Heart left ventricle (tissue), 16 donors: ENCODE measurements at regions not wholly inside any gene's neighbourhood (a gene's known extent, or its start where the extent isn't known, plus 50 kb on each side); places are given as distances from the start of the nearest gene placed in this dataset.

Source experiments
- ATAC-seq, 4 donors: fragments of 200-7000 bp; cut with Tn5 transposase; one replicate each; pipeline ENCODE4 v1.9.1; 2020 to 2022; ENCODE audit warnings: moderate library complexity in 4 of 4, mild to moderate bottlenecking in 3 of 4, moderate number of reproducible peaks in 1 of 4
- DNase-seq, 5 donors: peaks; one replicate each; pipeline ENCODE4 v3.0.0-alpha.2; 2020
- H3K27ac ChIP-seq, 12 donors: fragments of 200-600 bp; sonication (generic) in 4 of 12; one replicate each; pipeline versions ENCODE4 v1.5.0 to v1.8.0; 2016 to 2022; ENCODE audit warnings: mild to moderate bottlenecking in 2 of 12
- H3K27me3 ChIP-seq, 9 donors: fragments of 200-600 bp; sonication (generic) in 2 of 9; one replicate each; pipeline versions ENCODE4 v1.5.1 to v1.8.0; 2016 to 2022; ENCODE audit warnings: mild to moderate bottlenecking in 3 of 9
- H3K36me3 ChIP-seq, 9 donors: fragments of 200-600 bp; sonication (generic) in 2 of 9; one replicate each; pipeline versions ENCODE4 v1.5.0 to v1.8.0; 2018 to 2022; ENCODE audit warnings: mild to moderate bottlenecking in 2 of 9
- H3K4me1 ChIP-seq, 12 donors: fragments of 200-600 bp; sonication (generic) in 4 of 12; one replicate each; pipeline versions ENCODE4 v1.5.0 to v1.8.0; 2016 to 2022; ENCODE audit warnings: mild to moderate bottlenecking in 3 of 12
- H3K4me3 ChIP-seq, 12 donors: fragments of 200-600 bp; sonication (generic) in 4 of 12; one replicate each; pipeline versions ENCODE4 v1.5.0 to v1.8.0; 2017 to 2022; ENCODE audit warnings: mild to moderate bottlenecking in 9 of 12, moderate library complexity in 4 of 12
- H3K9me3 ChIP-seq, 12 donors: fragments of 200-600 bp; sonication (generic) in 4 of 12; one replicate each; pipeline versions ENCODE4 v1.5.0 to v1.8.0; 2016 to 2022; ENCODE audit warnings: mild to moderate bottlenecking in 1 of 12
- POLR2A ChIP-seq, 2 donors: fragments of 450-650 bp; IDR thresholded peaks; one replicate each; pipeline ENCODE4 v1.6.1; 2017; ENCODE audit warnings: antibody characterized with exemption in 2 of 2, mild to moderate bottlenecking in 2 of 2, moderate library complexity in 2 of 2
- WGBS, 4 donors: extraction: QIAGEN DNeasy Blood & Tissue Kit in 2 of 4; methylation state at CpG; one replicate each; pipeline versions ENCODE4 v1.1.5 to v1.1.7; 2013 to 2018; 5-methylcytosine and 5-hydroxymethylcytosine counted together
- intact Hi-C, 10 donors: fragments of 100-400 bp; cut with DNase I; formaldehyde crosslinking; loops; one replicate each; pipeline versions ENCODE4 v1.11.1 to v1.14.2; 2022
- TF ChIP-seq, protein P1 (sequence below), 12 donors: fragments of 200-600 bp; sonication (generic) in 4 of 12; IDR thresholded peaks; one replicate each; pipeline versions ENCODE4 v1.5.0 to v1.8.0; 2018 to 2022; ENCODE audit warnings: antibody characterized with exemption in 12 of 12, mild to moderate bottlenecking in 5 of 12
- donor health status: ischemic (EF 13 %, LVEDD 7.1; RV severe dilation, severe dysfunction).
- donor health status: healthy with polysubstance abuse.
- donor health status: DM: no; HTN: yes; CAD: no.
- donor health status: DM: no; HTN: no; CAD: no.
- donor health status: ischemic (EF 25% LVEDD 6.9; RV normal size, moderate dysfunction).
- donor health status: ischemic (EF 25% LVEDD 5.7; RV mildly dilated, moderate dysfunction).
- donor health status: healthy.
- donor health status: DM: yes; HTN: yes; CAD: no.
- donor health status: ischemic (EF 35%, LVEDD 5.7; RV mildly dilated, moderate dysfunction).
- donor health status: nonischemic (EF 11% LVEDD 7.7; RV severe dilation, severe dysfunction).
- donor health status: DM: yes; HTN: yes; CAD: no.
- donor health status: PGD.
- donor health status: ischemic (EF 29% LVEDD 5.4; RV normal size, mild dysfunction).
- donor health status: nonischemic (EF 23%, LVEDD 6.1; RV moderate dilation, normal function).

DNA sequence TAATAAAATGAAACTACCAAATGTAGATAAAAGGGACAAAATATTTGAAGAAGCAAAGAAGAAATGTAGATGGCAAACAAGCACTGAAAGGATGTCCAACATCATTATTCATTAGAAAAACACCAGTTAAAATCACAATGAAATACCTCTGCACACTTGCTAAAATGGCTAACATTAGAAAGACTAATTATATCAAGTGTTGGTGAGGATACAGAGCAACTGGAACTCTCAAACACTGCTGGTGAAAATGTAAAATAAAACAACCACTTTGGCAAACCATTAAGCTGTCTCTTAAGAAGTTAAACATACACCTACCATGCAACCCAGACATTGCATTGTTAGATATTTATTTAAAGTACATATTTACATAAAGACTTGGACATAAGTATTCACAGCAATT lies 138.6 kb upstream of the FGGY start:
- intact Hi-C loops = loop anchor here in 4 of 10 donors (5.0 to 10.0 kb wide), 4 partner anchors 46 to 544 kb away; partner anchors contain the start of gene FGGY (in 1 of the 4)
- no peaks in the 10 kb centered on the region for H3K36me3 ChIP-seq
- H3K27ac ChIP-seq = no peak overlapping the region
- H3K27me3 ChIP-seq = no peaks in the 10 kb centered on the region
- DNase-seq (no peak), ATAC-seq (no peak)
- H3K4me1 ChIP-seq = peaks cover 0 to 20% (median 12%) of the 10 kb centered on the region in 12 donors
- H3K4me3 ChIP-seq = no peak overlapping the region
- peaks cover 0 to 15% (median 9%) of the 10 kb centered on the region in 12 donors for H3K9me3 ChIP-seq
- no peak for TF ChIP-seq POLR2A (IDR thresholded peaks at IDR 0.05)
- TF ChIP-seq, protein P1, sequence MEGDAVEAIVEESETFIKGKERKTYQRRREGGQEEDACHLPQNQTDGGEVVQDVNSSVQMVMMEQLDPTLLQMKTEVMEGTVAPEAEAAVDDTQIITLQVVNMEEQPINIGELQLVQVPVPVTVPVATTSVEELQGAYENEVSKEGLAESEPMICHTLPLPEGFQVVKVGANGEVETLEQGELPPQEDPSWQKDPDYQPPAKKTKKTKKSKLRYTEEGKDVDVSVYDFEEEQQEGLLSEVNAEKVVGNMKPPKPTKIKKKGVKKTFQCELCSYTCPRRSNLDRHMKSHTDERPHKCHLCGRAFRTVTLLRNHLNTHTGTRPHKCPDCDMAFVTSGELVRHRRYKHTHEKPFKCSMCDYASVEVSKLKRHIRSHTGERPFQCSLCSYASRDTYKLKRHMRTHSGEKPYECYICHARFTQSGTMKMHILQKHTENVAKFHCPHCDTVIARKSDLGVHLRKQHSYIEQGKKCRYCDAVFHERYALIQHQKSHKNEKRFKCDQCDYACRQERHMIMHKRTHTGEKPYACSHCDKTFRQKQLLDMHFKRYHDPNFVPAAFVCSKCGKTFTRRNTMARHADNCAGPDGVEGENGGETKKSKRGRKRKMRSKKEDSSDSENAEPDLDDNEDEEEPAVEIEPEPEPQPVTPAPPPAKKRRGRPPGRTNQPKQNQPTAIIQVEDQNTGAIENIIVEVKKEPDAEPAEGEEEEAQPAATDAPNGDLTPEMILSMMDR (IDR thresholded peaks at IDR 0.05) = no peak

DNA sequence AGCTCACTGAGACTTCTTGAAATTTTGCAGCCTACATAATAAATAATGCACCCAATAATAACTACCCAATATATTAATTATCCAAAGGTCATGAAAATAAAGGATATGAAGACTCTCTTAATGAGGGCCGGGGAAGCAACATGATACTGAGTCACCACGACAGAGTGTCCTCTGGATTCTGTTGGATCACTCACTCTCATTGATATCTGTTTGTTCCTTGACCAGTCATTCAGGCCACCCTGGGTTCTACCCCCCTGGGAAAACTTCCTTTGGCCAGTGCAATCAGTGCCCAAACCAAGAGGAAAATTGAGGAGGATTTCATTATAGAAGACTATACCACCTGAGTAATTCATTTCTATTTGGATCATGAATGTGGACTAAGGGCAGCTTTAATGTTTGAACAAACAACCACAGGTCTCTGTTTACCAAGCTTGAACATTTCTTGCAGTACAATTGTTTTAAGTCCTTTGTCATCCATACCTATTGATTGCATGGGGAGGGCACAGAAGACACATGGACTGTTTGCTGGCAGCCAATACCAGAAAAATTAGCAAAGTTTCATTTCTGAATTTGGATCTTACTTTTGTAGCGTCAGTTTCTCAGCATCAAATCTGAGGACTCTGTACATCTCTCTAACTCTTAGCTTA lies 137.2 kb upstream of the FGGY start:
- no peak overlapping the region for H3K4me3 ChIP-seq
- intact Hi-C loops = loop anchor here in 5 of 10 donors (5.0 to 10.0 kb wide), 5 partner anchors 45 to 543 kb away; partner anchors contain the start of gene FGGY (in 1 of the 5)
- H3K27ac ChIP-seq = no peak overlapping the region
- peaks cover 0 to 22% (median 12%) of the 10 kb centered on the region in 12 donors for H3K4me1 ChIP-seq
- H3K9me3 ChIP-seq = peaks cover 0 to 15% (median 9%) of the 10 kb centered on the region in 12 donors
- ATAC-seq = no peak
- H3K36me3 ChIP-seq = no peaks in the 10 kb centered on the region
- DNase-seq = no peak
- no peaks in the 10 kb centered on the region for H3K27me3 ChIP-seq
- 51 to 66% (median 62%) methylated on average over 3 of the region's 3 CpGs for whole genome bisulfite sequencing, 4 donors
- no peak for TF ChIP-seq POLR2A (IDR thresholded peaks at IDR 0.05)
- TF ChIP-seq, protein P1 (IDR thresholded peaks at IDR 0.05) = no peak

GRCh38 chr1:59161136-59161535 lies 135.8 kb upstream of the FGGY start:
- Histone ChIP-seq H3K4me3 (no peak overlapping the region), H3K27ac (no peak overlapping the region), H3K9me3 (peaks cover 0 to 15% (median 9%) of the 10 kb centered on the region in 12 donors), H3K4me1 (peaks cover 0 to 17% (median 11%) of the 10 kb centered on the region in 12 donors), H3K27me3 (no peaks in the 10 kb centered on the region), H3K36me3 (no peaks in the 10 kb centered on the region)
- ATAC-seq = no peak
- TF ChIP-seq POLR2A (IDR thresholded peaks at IDR 0.05) = no peak
- TF ChIP-seq, protein P1 (IDR thresholded peaks at IDR 0.05) = no peak
- intact Hi-C loops = loop anchor here in 1 of 10 donors (10.0 kb wide), 1 partner anchor 114 kb away; no protein-coding TSS in a partner anchor
- no peak for DNase-seq

- Histone ChIP-seq H3K9me3 (peaks cover 0 to 15% (median 9%) of the 10 kb centered on the region in 12 donors), H3K36me3 (no peaks in the 10 kb centered on the region), H3K27me3 (no peaks in the 10 kb centered on the region), H3K4me3 (no peak overlapping the region), H3K27ac (no peak overlapping the region), H3K4me1 (peaks cover 0 to 6% (median 0%) of the 10 kb centered on the region in 12 donors)
- no peak for TF ChIP-seq POLR2A (IDR thresholded peaks at IDR 0.05)
- TF ChIP-seq, protein P1 (IDR thresholded peaks at IDR 0.05) = no peak
- DNase-seq (no peak), ATAC-seq (no peak)
- 73 to 81% (median 77%) methylated on average over 1 of the region's 1 CpG for WGBS, 4 donors
- intact Hi-C loops = loop anchor here in 1 of 10 donors (10.0 kb wide), 1 partner anchor 112 kb away; no protein-coding TSS in a partner anchor
Observed at GRCh38 chr1:59162665-59163064, 134.2 kb upstream of the FGGY start.
